ENCODE measurements at regions not wholly inside any gene's neighbourhood (a gene's known extent, or its start where the extent isn't known, plus 50 kb on each side); places are given as distances from the start of the nearest gene placed in this dataset.

DNA sequence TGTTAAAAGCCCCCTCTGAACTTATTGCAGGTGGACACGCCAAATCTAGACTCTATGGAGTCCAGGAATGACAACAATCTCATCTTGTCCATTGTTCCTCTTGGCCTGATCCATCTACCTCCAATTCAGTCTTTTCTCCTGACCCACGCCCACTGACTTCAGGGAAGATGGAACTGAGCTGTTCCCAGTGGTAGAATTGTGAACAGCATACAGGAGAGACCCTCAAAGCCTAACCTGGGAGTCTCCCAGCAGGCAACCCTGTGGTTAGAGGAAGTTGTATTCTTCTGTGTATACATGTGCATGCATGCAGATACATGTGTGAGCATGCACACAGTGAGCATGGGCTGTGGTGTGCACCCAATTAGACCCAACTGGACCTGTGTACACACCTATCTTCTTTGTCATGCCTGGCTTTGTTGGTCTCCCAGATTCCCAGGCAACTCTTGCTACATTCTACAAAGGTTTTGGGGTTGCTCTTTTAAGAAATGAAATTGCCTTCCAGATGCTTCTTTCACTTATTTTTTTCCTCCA lies 286.0 kb downstream of the ZSWIM6 start:
- Histone ChIP-seq H3K4me2 (no peak overlapping the region), H3K4me1 (peaks cover 57% of the 10 kb centered on the region), H3K27ac (peak overlapping the region; percentile 82 to 86; a peak in 5 of 6 replicates), H3K4me3 (no peak overlapping the region), H3K9me3 (no peaks in the 10 kb centered on the region)
- POLR2A ChIA-PET: no interaction called here
- CTCF ChIA-PET: interaction anchor here (0.6 to 1.0 kb wide), 4 partner anchors 39 to 295 kb away, joined by 3 read pairs; no protein-coding TSS in a partner anchor
- FAIRE-seq (no peak), ATAC-seq (peak in 1 of 2 experiments; percentile 58; a peak in 3 of 6 replicates), DNase-seq (ENCODE audit: low read depth in 1 of 2, low spot score in 1 of 2) (peak in 1 of 2 experiments; percentile 36)
- peak in 1 of 2 experiments; percentile 13; a peak in 1 of 5 replicates for TF ChIP-seq RAD21 (conservative IDR thresholded peaks at IDR 0.05 in 1 of 2, IDR thresholded peaks at IDR 0.05 in 1 of 2)
- no peak for TF ChIP-seq PHF8 (IDR thresholded peaks at IDR 0.05; ENCODE audit: borderline replicate concordance, low read depth)
- WGBS (ENCODE audit: missing lambda C conversion rate): 87% methylated on average over 2 of the region's 2 CpGs

DNA sequence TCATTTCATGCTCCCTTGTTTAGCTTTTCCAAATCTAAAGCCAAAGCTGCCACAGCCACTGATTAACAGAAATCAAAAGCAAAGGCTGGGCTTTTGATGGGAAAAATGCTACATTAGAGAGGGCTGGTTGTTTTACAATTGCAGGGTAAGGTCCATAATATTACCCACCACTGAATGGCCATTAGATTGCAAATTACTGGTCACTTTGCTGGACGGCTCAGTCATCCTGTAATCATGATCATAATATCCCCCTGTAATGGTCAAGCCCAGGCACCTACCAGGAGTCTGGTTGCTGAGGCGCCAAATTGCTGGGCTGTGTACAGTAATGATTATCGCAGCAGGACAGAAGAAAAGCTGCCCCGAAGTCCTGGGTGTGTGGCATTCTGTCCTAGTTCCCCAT lies 286.5 kb downstream of the ZSWIM6 start:
- POLR2A ChIA-PET: no interaction called here
- H3K4me1 ChIP-seq: peaks cover 57% of the 10 kb centered on the region
- CTCF ChIA-PET: interaction anchor here (1.0 kb wide), 1 partner anchor 40 kb away, joined by 3 read pairs; no protein-coding TSS in a partner anchor
- ATAC-seq: no peak
- TF ChIP-seq JUN (IDR thresholded peaks at IDR 0.05): no peak
- no peak for TF ChIP-seq MYC (IDR thresholded peaks at IDR 0.05; ENCODE audit: borderline replicate concordance, low read length)
- no peak for TF ChIP-seq FOSL2 (IDR thresholded peaks at IDR 0.05)
- no peak for TF ChIP-seq FOSL2 (CRISPR knock-in tag; IDR thresholded peaks at IDR 0.05)
- no peak for TF ChIP-seq RAD21 (conservative IDR thresholded peaks at IDR 0.05 in 1 of 2, IDR thresholded peaks at IDR 0.05 in 1 of 2)
- TF ChIP-seq NPAS2 (CRISPR knock-in tag; IDR thresholded peaks at IDR 0.05; ENCODE audit: borderline replicate concordance): no peak
- no peak for TF ChIP-seq TFCP2L1 (CRISPR knock-in tag; IDR thresholded peaks at IDR 0.05)
- no peak for TF ChIP-seq SMC3 (IDR thresholded peaks at IDR 0.05)
- no peak for TF ChIP-seq ZSCAN20 (CRISPR knock-in tag; IDR thresholded peaks at IDR 0.05)
- no peak for TF ChIP-seq NR3C1 (IDR thresholded peaks at IDR 0.05)
- no peak for FAIRE-seq
- 88% methylated on average over 4 of the region's 4 CpGs for whole genome bisulfite sequencing (ENCODE audit: missing lambda C conversion rate)
- H3K27ac ChIP-seq: peak overlapping the region; percentile 82 to 86
- no peak overlapping the region for H3K4me3 ChIP-seq
- no peaks in the 10 kb centered on the region for H3K9me3 ChIP-seq
- no peak for DNase-seq (ENCODE audit: low read depth in 1 of 2, low spot score in 1 of 2)
- no peak overlapping the region for H3K4me2 ChIP-seq

- DNase-seq (ENCODE audit: low read depth in 1 of 2, low spot score in 1 of 2): no peak
- Histone ChIP-seq H3K9me3 (no peaks in the 10 kb centered on the region), H3K4me3 (no peak overlapping the region), H3K4me1 (peaks cover 57% of the 10 kb centered on the region), H3K4me2 (no peak overlapping the region), H3K27ac (peak overlapping the region; percentile 82 to 86)
- 85% methylated on average over 3 of the region's 3 CpGs for WGBS (ENCODE audit: missing lambda C conversion rate)
- FAIRE-seq: no peak
- ATAC-seq: no peak
- POLR2A ChIA-PET: no interaction called here
- no peak for TF ChIP-seq FOSB (CRISPR knock-in tag; IDR thresholded peaks at IDR 0.05)
- no peak for TF ChIP-seq HEYL (CRISPR knock-in tag; IDR thresholded peaks at IDR 0.05)
- no peak for TF ChIP-seq RARB (CRISPR knock-in tag; IDR thresholded peaks at IDR 0.05)
- no peak for TF ChIP-seq MAX (IDR thresholded peaks at IDR 0.05)
- TF ChIP-seq POLR2AphosphoS2 (conservative IDR thresholded peaks at IDR 0.05; ENCODE audit: low read length): no peak
- no peak for TF ChIP-seq HMGXB4 (CRISPR knock-in tag; IDR thresholded peaks at IDR 0.05; ENCODE audit: borderline replicate concordance)
- no peak for TF ChIP-seq CTCF (IDR thresholded peaks at IDR 0.05)
- CTCF ChIA-PET: no interaction called here
Measured at GRCh38 chr5:61619289-61619688, 287.2 kb downstream of the ZSWIM6 start.
